B cell (primary cell): ENCODE measurements at regions not wholly inside any gene's neighbourhood (a gene's known extent, or its start where the extent isn't known, plus 50 kb on each side); places are given as distances from the start of the nearest gene placed in this dataset.

Source experiments
- ATAC-seq: fragments of 200-7000 bp; cut with Tn5 transposase; one replicate; pipeline ENCODE4 v1.10.0; 2021; ENCODE audit warnings: low read depth, mild to moderate bottlenecking, moderate number of reproducible peaks, moderate library complexity
- CTCF ChIA-PET: fragments of 350-600 bp; sonication (Branson Sonifier 250); formaldehyde crosslinking; loops from one replicate; lab custom pipeline; 2021; ENCODE audit warnings: antibody characterized with exemption, inconsistent platforms; lab: Charles Lee
- POLR2A ChIA-PET: fragments of 350-600 bp; sonication (Branson Sonifier 250); formaldehyde crosslinking; loops from one replicate; lab custom pipeline; 2021; ENCODE audit warnings: antibody characterized with exemption; lab: Charles Lee
- DNase-seq: peaks from one replicate; pipeline ENCODE4 v3.0.0; 2013
- H2AFZ ChIP-seq: 2 replicates; pipeline ENCODE4 v1.6.1; 2012; ENCODE audit warnings: mild to moderate bottlenecking, low read depth, low read length; ENCODE audit not compliant: insufficient read depth, poor library complexity, severe bottlenecking
- H3K27ac ChIP-seq, 2 donors: 1 replicate in 1 of 2; 2 replicates in 1 of 2; pipeline ENCODE4 v1.5.1; 2012 to 2013; ENCODE audit warnings: low read length in 2 of 2, mild to moderate bottlenecking in 2 of 2, moderate library complexity in 1 of 2
- H3K27me3 ChIP-seq, 4 experiments: fragments of 200-600 bp in 1 of 4; sonication (generic) in 1 of 4; replicated peaks in 1 of 4; 1 replicate in 2 of 4; 2 replicates in 2 of 4; pipeline versions ENCODE4 v1.6.1 to v1.7.0; 2013 to 2016; ENCODE audit warnings: low read length in 3 of 4, mild to moderate bottlenecking in 2 of 4, mixed read lengths in 1 of 4, moderate library complexity in 1 of 4; ENCODE audit not compliant: insufficient read depth in 4 of 4, control insufficient read depth in 3 of 4; ENCODE audit errors: control extremely low read depth in 1 of 4
- H3K36me3 ChIP-seq, 2 experiments: replicated peaks in 1 of 2; 1 replicate in 1 of 2; 2 replicates in 1 of 2; pipeline versions ENCODE4 v1.6.1 to v1.7.1; 2013; ENCODE audit warnings: low read length in 1 of 2; ENCODE audit not compliant: insufficient read depth in 2 of 2, control insufficient read depth in 1 of 2; ENCODE audit errors: control extremely low read depth in 1 of 2, extremely low read depth in 1 of 2
- H3K4me1 ChIP-seq, 2 donors: fragments of 200-600 bp in 1 of 2; sonication (generic) in 1 of 2; 1 replicate in 1 of 2; 2 replicates in 1 of 2; pipeline versions ENCODE4 v1.5.1 to v1.6.1; 2013 to 2017; ENCODE audit warnings: low read length in 2 of 2; ENCODE audit not compliant: control insufficient read depth in 2 of 2, insufficient read depth in 2 of 2
- H3K4me2 ChIP-seq: replicated peaks from 2 replicates; pipeline ENCODE3; 2012; ENCODE audit warnings: mild to moderate bottlenecking, low read depth, low read length; ENCODE audit not compliant: poor library complexity, severe bottlenecking
- H3K4me3 ChIP-seq, 5 experiments: fragments of 200-600 bp in 1 of 5; sonication (generic) in 1 of 5; 1 replicate in 3 of 5; 2 replicates in 2 of 5; pipeline versions ENCODE4 v1.5.1 to v1.7.0; 2011 to 2016; ENCODE audit warnings: low read length in 4 of 5, mild to moderate bottlenecking in 4 of 5, low read depth in 2 of 5, control low read depth in 1 of 5, moderate library complexity in 1 of 5; ENCODE audit not compliant: insufficient read depth in 1 of 5; ENCODE audit errors: control extremely low read depth in 1 of 5, extremely low read depth in 1 of 5
- H3K79me2 ChIP-seq: fragments of 200-600 bp; sonication (generic); one replicate; pipeline ENCODE4 v1.6.0; 2016; ENCODE audit warnings: low read length; ENCODE audit not compliant: control insufficient read depth, insufficient read depth
- H3K9ac ChIP-seq: fragments of 200-600 bp; sonication (generic); 2 replicates; pipeline ENCODE4 v1.6.1; 2017; ENCODE audit warnings: mild to moderate bottlenecking, low read length, moderate library complexity
- H3K9me3 ChIP-seq, 3 donors: one replicate each; pipeline versions ENCODE4 v1.6.1 to v1.7.1; 2013; ENCODE audit warnings: low read length in 2 of 3; ENCODE audit not compliant: control insufficient read depth in 2 of 3, insufficient read depth in 1 of 3; ENCODE audit errors: control extremely low read depth in 1 of 3
- H4K20me1 ChIP-seq: 2 replicates; pipeline ENCODE4 v1.6.0; 2012; ENCODE audit warnings: mild to moderate bottlenecking, low read length; ENCODE audit not compliant: insufficient read depth, control insufficient read depth, poor library complexity, severe bottlenecking
- H3K27ac Mint-ChIP-seq: one replicate; pipeline ENCODE4 v1.8.0; 2021; ENCODE audit warnings: mixed read lengths
- H3K27me3 Mint-ChIP-seq: one replicate; pipeline ENCODE4 v1.8.0; 2021; ENCODE audit warnings: mixed read lengths
- H3K4me1 Mint-ChIP-seq: one replicate; pipeline ENCODE4 v1.8.0; 2021; ENCODE audit warnings: mixed read lengths
- H3K4me3 Mint-ChIP-seq: one replicate; pipeline ENCODE4 v1.8.0; 2021; ENCODE audit warnings: mixed read lengths
- H3K9me3 Mint-ChIP-seq: one replicate; pipeline ENCODE4 v1.8.0; 2022; ENCODE audit warnings: mixed read lengths; ENCODE audit not compliant: insufficient read depth
- EZH2 ChIP-seq: IDR thresholded peaks from 2 replicates; pipeline ENCODE4 v1.6.1; 2012; ENCODE audit warnings: borderline replicate concordance, low read depth, mild to moderate bottlenecking, moderate library complexity, low read length; ENCODE audit not compliant: insufficient read depth, poor library complexity, severe bottlenecking
- WGBS: methylation state at CpG from one replicate; pipeline ENCODE4 v1.1.5; 2013; ENCODE audit warnings: missing lambda C conversion rate; ENCODE audit not compliant: insufficient coverage; 5-methylcytosine and 5-hydroxymethylcytosine counted together
- intact Hi-C: fragments of 100-400 bp; cut with micrococcal nuclease; formaldehyde crosslinking; loops from one replicate; pipeline ENCODE4 v1.10.0; 2022
- TF ChIP-seq, protein P1 (sequence below): fragments of 200-600 bp; IDR thresholded peaks from one replicate; pipeline ENCODE4 v1.8.0; 2022; ENCODE audit warnings: antibody characterized with exemption, mild to moderate bottlenecking

DNA sequence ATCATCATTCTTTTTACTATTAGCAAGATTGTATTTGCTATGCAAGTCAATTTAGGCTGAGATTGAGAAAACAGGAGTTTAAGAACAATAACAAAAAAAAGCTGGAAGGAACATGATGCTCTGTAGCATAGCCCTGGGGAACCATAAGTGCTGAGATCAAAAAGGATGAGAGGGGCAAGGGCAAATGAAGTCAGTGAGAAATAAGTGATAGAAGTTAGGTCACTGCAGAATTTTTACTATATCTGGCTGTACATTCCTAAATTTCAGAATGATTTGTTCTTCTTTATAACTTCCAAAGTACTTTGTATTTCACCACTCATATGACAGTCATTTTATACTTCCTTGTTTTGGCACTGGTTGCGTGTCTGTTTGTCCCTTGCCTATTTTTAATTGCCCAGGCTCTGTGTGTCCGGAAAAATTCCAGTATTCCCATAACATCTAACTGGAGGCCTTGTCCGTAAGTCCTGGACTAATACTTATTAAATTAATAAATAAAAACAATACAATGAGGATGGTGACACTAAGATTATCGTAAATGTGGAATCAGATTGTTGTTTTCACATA is 444.7 kb downstream of the TENT5A start:
- H4K20me1 ChIP-seq: no peaks in the 10 kb centered on the region
- no peak overlapping the region for H3K4me2 ChIP-seq
- TF ChIP-seq EZH2: no peak
- TF ChIP-seq, protein P1, sequence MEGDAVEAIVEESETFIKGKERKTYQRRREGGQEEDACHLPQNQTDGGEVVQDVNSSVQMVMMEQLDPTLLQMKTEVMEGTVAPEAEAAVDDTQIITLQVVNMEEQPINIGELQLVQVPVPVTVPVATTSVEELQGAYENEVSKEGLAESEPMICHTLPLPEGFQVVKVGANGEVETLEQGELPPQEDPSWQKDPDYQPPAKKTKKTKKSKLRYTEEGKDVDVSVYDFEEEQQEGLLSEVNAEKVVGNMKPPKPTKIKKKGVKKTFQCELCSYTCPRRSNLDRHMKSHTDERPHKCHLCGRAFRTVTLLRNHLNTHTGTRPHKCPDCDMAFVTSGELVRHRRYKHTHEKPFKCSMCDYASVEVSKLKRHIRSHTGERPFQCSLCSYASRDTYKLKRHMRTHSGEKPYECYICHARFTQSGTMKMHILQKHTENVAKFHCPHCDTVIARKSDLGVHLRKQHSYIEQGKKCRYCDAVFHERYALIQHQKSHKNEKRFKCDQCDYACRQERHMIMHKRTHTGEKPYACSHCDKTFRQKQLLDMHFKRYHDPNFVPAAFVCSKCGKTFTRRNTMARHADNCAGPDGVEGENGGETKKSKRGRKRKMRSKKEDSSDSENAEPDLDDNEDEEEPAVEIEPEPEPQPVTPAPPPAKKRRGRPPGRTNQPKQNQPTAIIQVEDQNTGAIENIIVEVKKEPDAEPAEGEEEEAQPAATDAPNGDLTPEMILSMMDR: no peak
- H3K9me3 ChIP-seq: no peaks in the 10 kb centered on the region
- H3K27ac ChIP-seq: no peak overlapping the region
- intact Hi-C loops: loop anchor here (10.0 kb wide), 1 partner anchor 213 kb away; no protein-coding TSS in a partner anchor
- ChIA-PET POLR2A (no interaction called here), CTCF (no interaction called here)
- no peaks in the 10 kb centered on the region for H3K27me3 ChIP-seq
- Mint-ChIP-seq H3K27ac (no peak overlapping the region), H3K4me3 (no peak overlapping the region), H3K27me3 (no peaks in the 10 kb centered on the region), H3K9me3 (no peaks in the 10 kb centered on the region), H3K4me1 (no peaks in the 10 kb centered on the region)
- no peaks in the 10 kb centered on the region for H3K36me3 ChIP-seq
- H3K79me2 ChIP-seq: no peaks in the 10 kb centered on the region
- no peak overlapping the region for H2AFZ ChIP-seq
- DNase-seq: no peak
- no peaks in the 10 kb centered on the region for H3K4me1 ChIP-seq
- WGBS: no CpG with 5 or more reads among the region's 4 CpGs
- no peak overlapping the region for H3K4me3 ChIP-seq
- no peak overlapping the region for H3K9ac ChIP-seq
- ATAC-seq: no peak

DNA sequence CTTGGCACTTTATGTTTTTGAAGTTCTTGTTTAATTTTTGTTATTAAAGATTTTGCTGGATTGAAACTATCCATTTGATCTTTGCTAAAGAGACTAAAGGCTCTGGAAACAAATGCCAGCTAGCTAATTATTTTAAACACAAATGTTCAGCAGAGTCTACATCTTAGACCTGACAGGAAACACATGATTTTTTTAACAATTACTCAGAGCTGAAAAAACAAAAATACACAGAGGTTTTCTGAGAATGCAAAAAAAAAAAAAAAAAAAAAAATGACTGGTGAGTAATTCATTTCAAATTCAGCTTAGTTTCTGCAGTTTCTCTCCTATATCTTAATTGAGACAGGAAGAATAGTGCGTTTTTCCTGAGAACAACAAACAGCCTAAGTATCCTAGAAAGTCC is 448.0 kb downstream of the TENT5A start:
- Histone ChIP-seq H3K9me3 (no peaks in the 10 kb centered on the region), H3K36me3 (no peaks in the 10 kb centered on the region), H3K4me2 (no peak overlapping the region), H3K79me2 (no peaks in the 10 kb centered on the region), H3K27me3 (no peaks in the 10 kb centered on the region), H3K27ac (no peak overlapping the region), H2AFZ (no peak overlapping the region), H3K4me3 (no peak overlapping the region), H3K9ac (no peak overlapping the region), H4K20me1 (no peaks in the 10 kb centered on the region), H3K4me1 (no peaks in the 10 kb centered on the region)
- DNase-seq: no peak
- ATAC-seq: no peak
- no peak overlapping the region for H3K4me3 Mint-ChIP-seq
- ChIA-PET POLR2A (no interaction called here), CTCF (interaction anchor here (0.5 kb wide), 1 partner anchor 640 kb away, joined by 3 read pairs; no protein-coding TSS in a partner anchor)
- no peak for TF ChIP-seq EZH2
- TF ChIP-seq, protein P1: no peak
- no peaks in the 10 kb centered on the region for H3K27me3 Mint-ChIP-seq
- WGBS: no CpG with 5 or more reads among the region's 1 CpG
- no peak overlapping the region for H3K27ac Mint-ChIP-seq
- H3K9me3 Mint-ChIP-seq: no peaks in the 10 kb centered on the region
- no peaks in the 10 kb centered on the region for H3K4me1 Mint-ChIP-seq
- intact Hi-C loops: loop anchor here (10.0 kb wide), 1 partner anchor 210 kb away; no protein-coding TSS in a partner anchor
